B cell (primary cell): ENCODE measurements at regions not wholly inside any gene's neighbourhood (a gene's known extent, or its start where the extent isn't known, plus 50 kb on each side); places are given as distances from the start of the nearest gene placed in this dataset. TPM values are rescaled to one million over a fixed set of nuclear protein-coding genes. Genes with fewer than 3 reads are reported as not detected.

Experiments used
- ATAC-seq: fragments of 200-7000 bp; cut with Tn5 transposase; one replicate; pipeline ENCODE4 v1.10.0; 2021; ENCODE audit warnings: low read depth, mild to moderate bottlenecking, moderate number of reproducible peaks, moderate library complexity
- CTCF ChIA-PET: fragments of 350-600 bp; sonication (Branson Sonifier 250); formaldehyde crosslinking; loops from one replicate; lab custom pipeline; 2021; ENCODE audit warnings: antibody characterized with exemption, inconsistent platforms; lab: Charles Lee
- POLR2A ChIA-PET: fragments of 350-600 bp; sonication (Branson Sonifier 250); formaldehyde crosslinking; loops from one replicate; lab custom pipeline; 2021; ENCODE audit warnings: antibody characterized with exemption; lab: Charles Lee
- DNase-seq: peaks from one replicate; pipeline ENCODE4 v3.0.0; 2013
- H2AFZ ChIP-seq: 2 replicates; pipeline ENCODE4 v1.6.1; 2012; ENCODE audit warnings: mild to moderate bottlenecking, low read depth, low read length; ENCODE audit not compliant: insufficient read depth, poor library complexity, severe bottlenecking
- H3K27ac ChIP-seq, 2 donors: 1 replicate in 1 of 2; 2 replicates in 1 of 2; pipeline ENCODE4 v1.5.1; 2012 to 2013; ENCODE audit warnings: low read length in 2 of 2, mild to moderate bottlenecking in 2 of 2, moderate library complexity in 1 of 2
- H3K27me3 ChIP-seq, 4 experiments: fragments of 200-600 bp in 1 of 4; sonication (generic) in 1 of 4; replicated peaks in 1 of 4; 1 replicate in 2 of 4; 2 replicates in 2 of 4; pipeline versions ENCODE4 v1.6.1 to v1.7.0; 2013 to 2016; ENCODE audit warnings: low read length in 3 of 4, mild to moderate bottlenecking in 2 of 4, mixed read lengths in 1 of 4, moderate library complexity in 1 of 4; ENCODE audit not compliant: insufficient read depth in 4 of 4, control insufficient read depth in 3 of 4; ENCODE audit errors: control extremely low read depth in 1 of 4
- H3K36me3 ChIP-seq, 2 experiments: replicated peaks in 1 of 2; 1 replicate in 1 of 2; 2 replicates in 1 of 2; pipeline versions ENCODE4 v1.6.1 to v1.7.1; 2013; ENCODE audit warnings: low read length in 1 of 2; ENCODE audit not compliant: insufficient read depth in 2 of 2, control insufficient read depth in 1 of 2; ENCODE audit errors: control extremely low read depth in 1 of 2, extremely low read depth in 1 of 2
- H3K4me1 ChIP-seq, 2 donors: fragments of 200-600 bp in 1 of 2; sonication (generic) in 1 of 2; 1 replicate in 1 of 2; 2 replicates in 1 of 2; pipeline versions ENCODE4 v1.5.1 to v1.6.1; 2013 to 2017; ENCODE audit warnings: low read length in 2 of 2; ENCODE audit not compliant: control insufficient read depth in 2 of 2, insufficient read depth in 2 of 2
- H3K4me2 ChIP-seq: replicated peaks from 2 replicates; pipeline ENCODE3; 2012; ENCODE audit warnings: mild to moderate bottlenecking, low read depth, low read length; ENCODE audit not compliant: poor library complexity, severe bottlenecking
- H3K4me3 ChIP-seq, 5 experiments: fragments of 200-600 bp in 1 of 5; sonication (generic) in 1 of 5; 1 replicate in 3 of 5; 2 replicates in 2 of 5; pipeline versions ENCODE4 v1.5.1 to v1.7.0; 2011 to 2016; ENCODE audit warnings: low read length in 4 of 5, mild to moderate bottlenecking in 4 of 5, low read depth in 2 of 5, control low read depth in 1 of 5, moderate library complexity in 1 of 5; ENCODE audit not compliant: insufficient read depth in 1 of 5; ENCODE audit errors: control extremely low read depth in 1 of 5, extremely low read depth in 1 of 5
- H3K79me2 ChIP-seq: fragments of 200-600 bp; sonication (generic); one replicate; pipeline ENCODE4 v1.6.0; 2016; ENCODE audit warnings: low read length; ENCODE audit not compliant: control insufficient read depth, insufficient read depth
- H3K9ac ChIP-seq: fragments of 200-600 bp; sonication (generic); 2 replicates; pipeline ENCODE4 v1.6.1; 2017; ENCODE audit warnings: mild to moderate bottlenecking, low read length, moderate library complexity
- H3K9me3 ChIP-seq, 3 donors: one replicate each; pipeline versions ENCODE4 v1.6.1 to v1.7.1; 2013; ENCODE audit warnings: low read length in 2 of 3; ENCODE audit not compliant: control insufficient read depth in 2 of 3, insufficient read depth in 1 of 3; ENCODE audit errors: control extremely low read depth in 1 of 3
- H4K20me1 ChIP-seq: 2 replicates; pipeline ENCODE4 v1.6.0; 2012; ENCODE audit warnings: mild to moderate bottlenecking, low read length; ENCODE audit not compliant: insufficient read depth, control insufficient read depth, poor library complexity, severe bottlenecking
- H3K27ac Mint-ChIP-seq: one replicate; pipeline ENCODE4 v1.8.0; 2021; ENCODE audit warnings: mixed read lengths
- H3K27me3 Mint-ChIP-seq: one replicate; pipeline ENCODE4 v1.8.0; 2021; ENCODE audit warnings: mixed read lengths
- H3K4me1 Mint-ChIP-seq: one replicate; pipeline ENCODE4 v1.8.0; 2021; ENCODE audit warnings: mixed read lengths
- H3K4me3 Mint-ChIP-seq: one replicate; pipeline ENCODE4 v1.8.0; 2021; ENCODE audit warnings: mixed read lengths
- H3K9me3 Mint-ChIP-seq: one replicate; pipeline ENCODE4 v1.8.0; 2022; ENCODE audit warnings: mixed read lengths; ENCODE audit not compliant: insufficient read depth
- CTCF ChIP-seq: fragments of 200-600 bp; IDR thresholded peaks from one replicate; pipeline ENCODE4 v1.8.0; 2022; ENCODE audit warnings: antibody characterized with exemption, mild to moderate bottlenecking
- EZH2 ChIP-seq: IDR thresholded peaks from 2 replicates; pipeline ENCODE4 v1.6.1; 2012; ENCODE audit warnings: borderline replicate concordance, low read depth, mild to moderate bottlenecking, moderate library complexity, low read length; ENCODE audit not compliant: insufficient read depth, poor library complexity, severe bottlenecking
- intact Hi-C: fragments of 100-400 bp; cut with micrococcal nuclease; formaldehyde crosslinking; loops from one replicate; pipeline ENCODE4 v1.10.0; 2022
- small RNA-seq: library from RNA; depleted of rRNA; stranded (forward); fragments of <200 nt; gene quantifications from one replicate; pipeline ENCODE3, GENCODE V24; 2012; ENCODE audit warnings: low replicate concordance, low read depth; ENCODE audit not compliant: insufficient read length

DNA sequence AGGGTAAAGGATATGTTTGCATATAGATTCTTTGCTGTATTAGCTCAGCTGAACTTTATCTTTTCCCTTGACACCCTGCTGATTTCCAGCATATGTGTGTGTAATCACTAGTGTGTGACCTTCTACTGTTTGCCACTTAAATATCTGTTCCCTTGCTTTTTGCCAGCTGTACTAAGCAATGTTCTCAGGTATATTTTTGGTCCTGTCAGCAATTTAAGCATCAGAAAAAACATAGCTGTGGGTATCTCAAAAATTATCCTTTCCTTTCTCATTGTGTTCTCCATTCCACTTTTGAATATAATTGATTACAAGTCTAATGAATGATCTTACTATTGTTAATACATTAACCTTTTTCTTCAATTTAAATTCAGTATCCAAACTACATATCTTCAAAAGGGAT, 59.2 kb upstream of the CDH10 start:
- ChIA-PET CTCF (no interaction called here), POLR2A (no interaction called here)
- DNase-seq (no peak), ATAC-seq (no peak)
- TF ChIP-seq CTCF (no peak), EZH2 (no peak)
- H3K9ac ChIP-seq: no peak overlapping the region
- no peak overlapping the region for H3K4me2 ChIP-seq
- H3K79me2 ChIP-seq: no peaks in the 10 kb centered on the region
- H4K20me1 ChIP-seq: no peaks in the 10 kb centered on the region
- H3K27ac ChIP-seq: no peak overlapping the region
- Mint-ChIP-seq H3K4me1 (no peaks in the 10 kb centered on the region), H3K9me3 (peaks cover 3% of the 10 kb centered on the region), H3K4me3 (no peak overlapping the region), H3K27ac (no peak overlapping the region), H3K27me3 (no peaks in the 10 kb centered on the region)
- intact Hi-C loops: no loop called here
- H3K27me3 ChIP-seq: no peaks in the 10 kb centered on the region
- no peaks in the 10 kb centered on the region for H3K4me1 ChIP-seq
- no peak overlapping the region for H3K4me3 ChIP-seq
- peaks cover 0 to 2% (median 0%) of the 10 kb centered on the region in 3 donors for H3K9me3 ChIP-seq
- no peaks in the 10 kb centered on the region for H3K36me3 ChIP-seq
- H2AFZ ChIP-seq: no peak overlapping the region

Small RNA genes lying in the stretch of these regions (small RNA-seq; reads per million reads assigned to genes)
- gene AC022140.2: not detected
- gene AC106754.2: not detected
- not detected for gene BTG4P1
- gene RF00019: not detected
- not detected for gene RF00070
- not detected for gene RNU6-374P
